WTC11 (cell line): ENCODE measurements at regions not wholly inside any gene's neighbourhood (a gene's known extent, or its start where the extent isn't known, plus 50 kb on each side); places are given as distances from the start of the nearest gene placed in this dataset.

Source experiments
- NR1H2 ChIP-seq: sonication (generic); formaldehyde crosslinking; IDR thresholded peaks from 2 replicates; pipeline ENCODE4 v1.9.0; 2021; ENCODE audit warnings: mild to moderate bottlenecking, moderate library complexity, missing genetic modification reagents
- TP53 ChIP-seq: sonication (generic); formaldehyde crosslinking; IDR thresholded peaks from 2 replicates; pipeline ENCODE4 v1.8.1; 2023; ENCODE audit warnings: mild to moderate bottlenecking, missing genetic modification reagents
- ZNF121 ChIP-seq: sonication (generic); formaldehyde crosslinking; IDR thresholded peaks from 2 replicates; pipeline ENCODE4 v1.8.0; 2023; ENCODE audit warnings: missing genetic modification reagents
- TF ChIP-seq, protein P1 (sequence below): fragments of 200-600 bp; IDR thresholded peaks from 2 replicates; pipeline ENCODE4 v1.8.0; 2022; ENCODE audit warnings: antibody characterized with exemption

DNA sequence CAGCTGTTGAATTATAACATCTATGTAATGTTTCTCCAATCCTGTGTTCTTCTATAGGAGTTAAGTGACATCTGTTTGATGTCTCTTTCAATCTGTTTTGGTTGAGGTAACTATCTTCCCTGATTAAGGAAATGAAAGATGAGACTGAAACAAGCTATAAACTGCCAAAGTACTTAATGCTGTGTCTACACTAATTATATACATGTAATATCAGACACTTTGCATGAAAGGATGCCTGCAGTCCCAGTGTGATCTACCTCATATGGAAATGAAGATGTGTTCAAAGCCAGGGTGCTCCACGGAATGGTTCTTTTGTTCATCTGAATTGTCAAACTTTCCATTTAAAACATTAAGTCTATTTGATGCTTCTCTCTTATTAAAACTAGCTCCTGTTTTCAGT is 958.3 kb downstream of the GALC start:
- TF ChIP-seq ZNF121 (no peak), TP53 (CRISPR knock-in tag) (no peak), NR1H2 (CRISPR knock-in tag) (no peak)
- TF ChIP-seq, protein P1, sequence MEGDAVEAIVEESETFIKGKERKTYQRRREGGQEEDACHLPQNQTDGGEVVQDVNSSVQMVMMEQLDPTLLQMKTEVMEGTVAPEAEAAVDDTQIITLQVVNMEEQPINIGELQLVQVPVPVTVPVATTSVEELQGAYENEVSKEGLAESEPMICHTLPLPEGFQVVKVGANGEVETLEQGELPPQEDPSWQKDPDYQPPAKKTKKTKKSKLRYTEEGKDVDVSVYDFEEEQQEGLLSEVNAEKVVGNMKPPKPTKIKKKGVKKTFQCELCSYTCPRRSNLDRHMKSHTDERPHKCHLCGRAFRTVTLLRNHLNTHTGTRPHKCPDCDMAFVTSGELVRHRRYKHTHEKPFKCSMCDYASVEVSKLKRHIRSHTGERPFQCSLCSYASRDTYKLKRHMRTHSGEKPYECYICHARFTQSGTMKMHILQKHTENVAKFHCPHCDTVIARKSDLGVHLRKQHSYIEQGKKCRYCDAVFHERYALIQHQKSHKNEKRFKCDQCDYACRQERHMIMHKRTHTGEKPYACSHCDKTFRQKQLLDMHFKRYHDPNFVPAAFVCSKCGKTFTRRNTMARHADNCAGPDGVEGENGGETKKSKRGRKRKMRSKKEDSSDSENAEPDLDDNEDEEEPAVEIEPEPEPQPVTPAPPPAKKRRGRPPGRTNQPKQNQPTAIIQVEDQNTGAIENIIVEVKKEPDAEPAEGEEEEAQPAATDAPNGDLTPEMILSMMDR, result no peak
